PC-9 (cell line): ENCODE measurements at regions not wholly inside any gene's neighbourhood (a gene's known extent, or its start where the extent isn't known, plus 50 kb on each side); places are given as distances from the start of the nearest gene placed in this dataset.

Experiments used
- BruUV-seq: library from RNA; stranded (reverse); fragments of 400-500 nt; replicated peaks from 2 replicates; lab custom pipeline; 2021; lab: Mats Ljungman, UMichigan
- CTCF ChIA-PET: fragments of 300-600 bp; sonication (Branson Sonifier 250); formaldehyde crosslinking; loops from one replicate; lab custom pipeline; 2022; ENCODE audit warnings: antibody characterized with exemption; lab: Charles Lee
- POLR2A ChIA-PET: fragments of 300-600 bp; sonication (Branson Sonifier 250); formaldehyde crosslinking; loops from one replicate; lab custom pipeline; 2022; ENCODE audit warnings: antibody characterized with exemption; ENCODE audit not compliant: unreplicated experiment; lab: Charles Lee
- DNase-seq, 2 experiments: peaks; one replicate each; pipeline versions ENCODE4 v3.0.0 to v3.0.0-alpha.2; 2015 to 2022; ENCODE audit warnings: mixed read lengths in 1 of 2
- H2AFZ ChIP-seq: fragments of 200-600 bp; sonication (generic); 2 replicates; pipeline ENCODE4 v1.8.1; 2017; ENCODE audit warnings: antibody characterized with exemption
- H3F3A ChIP-seq: fragments of 200-600 bp; sonication (generic); 2 replicates; pipeline ENCODE4 v1.8.1; 2017; ENCODE audit warnings: antibody characterized with exemption, mild to moderate bottlenecking, low read depth; ENCODE audit not compliant: insufficient read depth
- H3K27ac ChIP-seq: fragments of 200-600 bp; sonication (generic); 2 replicates; pipeline ENCODE4 v1.6.1; 2016; ENCODE audit warnings: mixed run types
- H3K27me3 ChIP-seq: fragments of 200-600 bp; sonication (generic); 2 replicates; pipeline ENCODE4 v1.6.1; 2016; ENCODE audit warnings: low read depth, mixed run types; ENCODE audit not compliant: insufficient read depth
- H3K36me3 ChIP-seq: fragments of 200-600 bp; sonication (generic); 2 replicates; pipeline ENCODE4 v1.6.1; 2016; ENCODE audit warnings: low read depth, mixed run types
- H3K4me1 ChIP-seq: fragments of 200-600 bp; sonication (generic); replicated peaks from 2 replicates; pipeline ENCODE4 v1.6.1; 2016; ENCODE audit warnings: mixed run types; ENCODE audit not compliant: insufficient read depth
- H3K4me2 ChIP-seq: fragments of 200-600 bp; sonication (generic); 2 replicates; pipeline ENCODE4 v1.6.1; 2017; ENCODE audit warnings: mixed run types
- H3K4me3 ChIP-seq: fragments of 200-600 bp; sonication (generic); 2 replicates; pipeline ENCODE4 v1.6.1; 2016; ENCODE audit warnings: mixed run types
- H3K79me2 ChIP-seq: fragments of 200-600 bp; sonication (generic); 2 replicates; pipeline ENCODE4 v1.6.1; 2017; ENCODE audit warnings: low read depth, mixed run types
- H3K9me2 ChIP-seq: fragments of 200-600 bp; sonication (generic); 2 replicates; pipeline ENCODE4 v1.8.1; 2017; ENCODE audit warnings: mild to moderate bottlenecking; ENCODE audit not compliant: insufficient read depth
- H3K9me3 ChIP-seq: fragments of 200-600 bp; sonication (generic); 2 replicates; pipeline ENCODE4 v1.8.1; 2016; ENCODE audit warnings: low read depth; ENCODE audit not compliant: insufficient read depth
- H4K20me1 ChIP-seq: fragments of 200-600 bp; sonication (generic); 2 replicates; pipeline ENCODE4 v1.8.1; 2017; ENCODE audit not compliant: insufficient read depth
- EZH2 ChIP-seq: fragments of 200-600 bp; sonication (generic); IDR thresholded peaks from 2 replicates; pipeline ENCODE4 v1.8.0; 2017; ENCODE audit warnings: antibody characterized with exemption, low read depth
- intact Hi-C: fragments of 100-400 bp; cut with micrococcal nuclease; formaldehyde crosslinking; loops from one replicate; pipeline ENCODE4 v1.10.0; 2022; ENCODE audit not compliant: unreplicated experiment
- TF ChIP-seq, protein P1 (sequence below): fragments of 200-600 bp; sonication (generic); conservative IDR thresholded peaks from 2 replicates; pipeline ENCODE4 v1.6.1; 2017; ENCODE audit warnings: mixed run types, antibody characterized with exemption, mild to moderate bottlenecking, moderate library complexity

DNA sequence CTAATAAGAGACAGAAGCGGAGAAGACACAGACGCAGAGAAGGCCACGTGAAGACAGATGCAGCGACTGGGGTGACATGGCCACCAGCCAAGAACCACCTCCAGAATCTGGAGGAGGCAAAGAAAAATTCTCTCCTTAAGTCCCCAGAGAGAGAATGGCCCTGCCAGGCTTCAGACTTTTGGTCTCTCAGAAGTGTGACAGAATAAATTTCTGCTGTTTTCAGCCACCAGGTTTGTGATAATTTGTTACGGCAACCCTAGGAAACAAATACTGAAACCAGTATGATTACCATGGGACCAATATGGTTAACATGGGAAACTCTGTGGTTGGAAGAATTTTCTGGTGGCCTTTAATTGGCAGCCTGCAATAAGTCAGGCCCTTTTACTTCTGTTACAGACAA is 63.9 kb upstream of the DOCK9 start:
- no TSS peak for BruUV-seq
- Histone ChIP-seq H3K4me3 (no peak overlapping the region), H3K9me2 (no peaks in the 10 kb centered on the region), H2AFZ (no peak overlapping the region), H4K20me1 (no peaks in the 10 kb centered on the region), H3K27me3 (no peaks in the 10 kb centered on the region), H3K79me2 (peaks cover 71% of the 10 kb centered on the region), H3K4me1 (peaks cover 70% of the 10 kb centered on the region), H3K27ac (peak overlapping the region; percentile 62; the same call in 1 of the 2 replicates), H3K36me3 (0 out of 2 replicates have a peak, but pooled peaks cover 5% of the 10 kb centered on the region), H3F3A (peaks cover 47% of the 10 kb centered on the region), H3K9me3 (no peaks in the 10 kb centered on the region), H3K4me2 (peak overlapping the region; percentile 58)
- POLR2A ChIA-PET: no interaction called here
- intact Hi-C loops: loop anchor here (10.0 kb wide), 1 partner anchor 223 kb away; no protein-coding TSS in a partner anchor
- TF ChIP-seq, protein P1, sequence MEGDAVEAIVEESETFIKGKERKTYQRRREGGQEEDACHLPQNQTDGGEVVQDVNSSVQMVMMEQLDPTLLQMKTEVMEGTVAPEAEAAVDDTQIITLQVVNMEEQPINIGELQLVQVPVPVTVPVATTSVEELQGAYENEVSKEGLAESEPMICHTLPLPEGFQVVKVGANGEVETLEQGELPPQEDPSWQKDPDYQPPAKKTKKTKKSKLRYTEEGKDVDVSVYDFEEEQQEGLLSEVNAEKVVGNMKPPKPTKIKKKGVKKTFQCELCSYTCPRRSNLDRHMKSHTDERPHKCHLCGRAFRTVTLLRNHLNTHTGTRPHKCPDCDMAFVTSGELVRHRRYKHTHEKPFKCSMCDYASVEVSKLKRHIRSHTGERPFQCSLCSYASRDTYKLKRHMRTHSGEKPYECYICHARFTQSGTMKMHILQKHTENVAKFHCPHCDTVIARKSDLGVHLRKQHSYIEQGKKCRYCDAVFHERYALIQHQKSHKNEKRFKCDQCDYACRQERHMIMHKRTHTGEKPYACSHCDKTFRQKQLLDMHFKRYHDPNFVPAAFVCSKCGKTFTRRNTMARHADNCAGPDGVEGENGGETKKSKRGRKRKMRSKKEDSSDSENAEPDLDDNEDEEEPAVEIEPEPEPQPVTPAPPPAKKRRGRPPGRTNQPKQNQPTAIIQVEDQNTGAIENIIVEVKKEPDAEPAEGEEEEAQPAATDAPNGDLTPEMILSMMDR: no peak
- no peak for TF ChIP-seq EZH2
- no peak for DNase-seq
- CTCF ChIA-PET: no interaction called here

DNA sequence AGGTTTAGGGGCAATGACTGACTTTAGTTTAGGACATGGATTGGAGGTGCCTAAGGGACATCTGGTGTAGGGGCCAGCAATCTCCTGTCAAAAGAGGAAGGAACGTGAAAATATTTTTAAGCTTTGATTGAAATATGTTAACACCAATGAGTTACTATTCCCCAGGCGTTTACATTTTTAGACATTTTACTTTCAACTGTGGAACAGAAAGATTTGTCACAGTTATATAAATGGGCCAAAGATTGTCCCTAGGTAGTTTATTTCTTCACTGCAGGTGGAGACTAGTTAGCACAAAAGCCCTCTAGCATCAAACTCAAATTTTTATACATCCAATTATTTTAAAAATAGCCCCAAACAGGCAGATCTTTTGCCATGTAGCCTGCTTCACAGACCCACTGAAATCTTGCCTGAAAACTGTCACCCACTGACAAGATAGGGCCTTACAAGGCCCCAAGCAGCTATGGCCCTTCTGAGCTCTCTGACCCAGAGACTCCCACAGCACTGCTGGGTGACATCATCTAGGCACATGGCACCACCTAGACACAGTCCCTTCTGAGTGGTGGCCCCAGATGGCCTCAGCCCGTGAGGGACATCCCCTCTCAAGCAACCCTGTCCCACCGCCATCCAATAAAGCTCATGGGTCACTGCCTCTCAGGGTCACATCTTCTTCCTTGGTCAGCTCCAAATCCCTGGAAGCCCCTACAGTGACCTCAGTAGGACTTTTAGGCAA is 64.8 kb upstream of the DOCK9 start:
- Histone ChIP-seq H3F3A (peaks cover 56% of the 10 kb centered on the region), H3K9me3 (no peaks in the 10 kb centered on the region), H3K9me2 (no peaks in the 10 kb centered on the region), H3K27ac (no peak overlapping the region), H3K4me1 (peaks cover 79% of the 10 kb centered on the region), H3K4me2 (no peak overlapping the region), H3K36me3 (0 out of 2 replicates have a peak, but pooled peaks cover 5% of the 10 kb centered on the region), H3K4me3 (no peak overlapping the region), H3K27me3 (no peaks in the 10 kb centered on the region), H3K79me2 (peaks cover 66% of the 10 kb centered on the region), H2AFZ (no peak overlapping the region), H4K20me1 (no peaks in the 10 kb centered on the region)
- no peak for TF ChIP-seq EZH2
- TF ChIP-seq, protein P1: no peak
- DNase-seq: no peak
- no TSS peak for BruUV-seq
- ChIA-PET POLR2A (no interaction called here), CTCF (interaction anchor here (0.6 kb wide), 1 partner anchor 58 kb away, joined by 5 read pairs; no protein-coding TSS in a partner anchor)
- intact Hi-C loops: loop anchor here (10.0 kb wide), 1 partner anchor 222 kb away; no protein-coding TSS in a partner anchor

DNA sequence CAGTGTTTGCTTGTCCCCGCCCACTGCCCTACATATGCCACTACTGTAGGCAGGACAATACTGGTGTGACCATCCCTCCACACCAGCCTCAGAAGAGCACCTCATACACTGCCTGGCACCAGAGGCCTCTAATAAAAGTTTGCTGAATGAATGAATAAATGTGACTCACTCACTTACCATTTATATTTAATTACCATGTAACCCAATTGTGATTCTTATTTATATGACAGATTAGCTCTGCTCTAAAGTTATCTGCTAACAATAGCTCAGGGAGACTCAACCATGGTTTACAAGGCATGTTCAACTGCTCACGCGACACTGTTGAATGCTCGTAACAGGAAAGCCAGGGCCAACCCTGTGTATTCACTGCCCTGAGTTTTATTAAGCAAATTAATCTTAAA is 66.0 kb upstream of the DOCK9 start:
- Histone ChIP-seq H3K9me2 (no peaks in the 10 kb centered on the region), H3K27ac (peak overlapping the region; percentile 84), H3K27me3 (no peaks in the 10 kb centered on the region), H4K20me1 (no peaks in the 10 kb centered on the region), H3K9me3 (no peaks in the 10 kb centered on the region), H3F3A (peaks cover 63% of the 10 kb centered on the region), H2AFZ (no peak overlapping the region), H3K4me2 (peak overlapping the region; percentile 81; the same call in 1 of the 2 replicates), H3K4me1 (peaks cover 89% of the 10 kb centered on the region), H3K36me3 (0 out of 2 replicates have a peak, but pooled peaks cover 5% of the 10 kb centered on the region), H3K4me3 (no peak overlapping the region), H3K79me2 (peaks cover 67% of the 10 kb centered on the region)
- CTCF ChIA-PET: interaction anchor here (0.6 kb wide), 1 partner anchor 361 kb away, joined by 3 read pairs; no protein-coding TSS in a partner anchor
- intact Hi-C loops: loop anchor here (10.0 kb wide), 1 partner anchor 221 kb away; no protein-coding TSS in a partner anchor
- no peak for DNase-seq
- POLR2A ChIA-PET: no interaction called here
- no TSS peak for BruUV-seq
- TF ChIP-seq, protein P1: no peak
- no peak for TF ChIP-seq EZH2
